22Rv1 (cell line): ENCODE measurements at regions not wholly inside any gene's neighbourhood (a gene's known extent, or its start where the extent isn't known, plus 50 kb on each side); places are given as distances from the start of the nearest gene placed in this dataset.

Experiments
- CTCF ChIP-seq: fragments of 450-650 bp; IDR thresholded peaks from 2 replicates; pipeline ENCODE4 v1.5.1; 2017; ENCODE audit warnings: mild to moderate bottlenecking
- ZFX ChIP-seq: fragments of 450-650 bp; IDR thresholded peaks from 2 replicates; pipeline ENCODE4 v1.6.1; 2017; ENCODE audit warnings: antibody characterized with exemption, borderline replicate concordance

GRCh38 chr20:43853918-43854317 is 60.7 kb upstream of the TOX2 start:
- TF ChIP-seq CTCF (no peak), ZFX (no peak)
